ENCODE measurements at regions not wholly inside any gene's neighbourhood (a gene's known extent, or its start where the extent isn't known, plus 50 kb on each side); places are given as distances from the start of the nearest gene placed in this dataset.
A peak's percentile ranks its signal among the peaks of the same experiment; 100 is the strongest.

- DNase-seq (ENCODE audit: low spot score): no peak
These were observed 182.8 kb upstream of the DLGAP1 start for GRCh38 chr18:4637876-4638275.

GRCh38 chr18:4636967-4637366 is 181.9 kb upstream of the DLGAP1 start:
- peak; percentile 38 for DNase-seq (ENCODE audit: low spot score)

- no peak for DNase-seq (ENCODE audit: low spot score)
These were observed 176.1 kb upstream of the DLGAP1 start for GRCh38 chr18:4631239-4631638.

- DNase-seq (ENCODE audit: low spot score): no peak
These were observed 150.1 kb upstream of the DLGAP1 start for GRCh38 chr18:4605212-4605611.

- DNase-seq (ENCODE audit: low spot score): no peak
These were observed 148.8 kb upstream of the DLGAP1 start for GRCh38 chr18:4603955-4604354.

GRCh38 chr18:4599312-4599711 is 144.2 kb upstream of the DLGAP1 start:
- no peak for DNase-seq (ENCODE audit: low spot score)

GRCh38 chr18:4597301-4597700 is 142.2 kb upstream of the DLGAP1 start:
- DNase-seq (ENCODE audit: low spot score): no peak

GRCh38 chr18:4593895-4594294 is 138.8 kb upstream of the DLGAP1 start:
- DNase-seq (ENCODE audit: low spot score): no peak

- DNase-seq (ENCODE audit: low spot score): no peak
These were observed 138.4 kb upstream of the DLGAP1 start for GRCh38 chr18:4593459-4593858.

- no peak for DNase-seq (ENCODE audit: low spot score)
These were observed 134.1 kb upstream of the DLGAP1 start for GRCh38 chr18:4589056-4589800.

- no peak for DNase-seq (ENCODE audit: low spot score)
These were observed 132.1 kb upstream of the DLGAP1 start for GRCh38 chr18:4587204-4587603.

- peak; percentile 1 for DNase-seq (ENCODE audit: low spot score)
These were observed 131.6 kb upstream of the DLGAP1 start for GRCh38 chr18:4586731-4587130.

GRCh38 chr18:4582431-4583335 is 127.6 kb upstream of the DLGAP1 start:
- no peak for DNase-seq (ENCODE audit: low spot score)

GRCh38 chr18:4581966-4582365 is 126.9 kb upstream of the DLGAP1 start:
- no peak for DNase-seq (ENCODE audit: low spot score)

- DNase-seq (ENCODE audit: low spot score): no peak
These were observed 123.3 kb upstream of the DLGAP1 start for GRCh38 chr18:4578449-4578848.

- DNase-seq (ENCODE audit: low spot score): no peak
These were observed 118.6 kb upstream of the DLGAP1 start for GRCh38 chr18:4573735-4574134.

- DNase-seq (ENCODE audit: low spot score): no peak
These were observed 102.4 kb upstream of the DLGAP1 start for GRCh38 chr18:4557502-4557901.

GRCh38 chr18:4551001-4551360 is 95.9 kb upstream of the DLGAP1 start:
- no peak for DNase-seq (ENCODE audit: low spot score)

GRCh38 chr18:4549164-4549872 is 94.2 kb upstream of the DLGAP1 start:
- DNase-seq (ENCODE audit: low spot score): no peak

- DNase-seq (ENCODE audit: low spot score): no peak
These were observed 92.0 kb upstream of the DLGAP1 start for GRCh38 chr18:4547126-4547525.

- DNase-seq (ENCODE audit: low spot score): no peak
These were observed 89.0 kb upstream of the DLGAP1 start for GRCh38 chr18:4544142-4544541.

- no peak for DNase-seq (ENCODE audit: low spot score)
These were observed 88.6 kb upstream of the DLGAP1 start for GRCh38 chr18:4543711-4544110.

- no peak for DNase-seq (ENCODE audit: low spot score)
These were observed 86.5 kb upstream of the DLGAP1 start for GRCh38 chr18:4541588-4541987.

Data from kidney tubule cell (primary cell).